ENCODE measurements at regions not wholly inside any gene's neighbourhood (a gene's known extent, or its start where the extent isn't known, plus 50 kb on each side); places are given as distances from the start of the nearest gene placed in this dataset.

GRCh38 chrX:39760930-39761329 lies 336.8 kb downstream of the BCOR start:
- no peak for TF ChIP-seq CTCF (IDR thresholded peaks at IDR 0.05)
- no peak for TF ChIP-seq POLR2A (IDR thresholded peaks at IDR 0.05)
